PFSK-1 (cell line): ENCODE measurements at regions not wholly inside any gene's neighbourhood (a gene's known extent, or its start where the extent isn't known, plus 50 kb on each side); places are given as distances from the start of the nearest gene placed in this dataset.

Experiments used
- POLR2AphosphoS5 ChIP-seq: IDR thresholded peaks from 2 replicates; pipeline ENCODE4 v1.6.1; 2012; ENCODE audit warnings: low read depth, mild to moderate bottlenecking, control low read depth, low read length, moderate library complexity
- REST ChIP-seq, 2 experiments: IDR thresholded peaks; 2 replicates each; pipeline versions ENCODE4 v1.6.1 to v1.8.0; 2011 to 2012; ENCODE audit warnings: low read depth in 2 of 2, low read length in 2 of 2, control low read depth in 1 of 2, inconsistent platforms in 1 of 2, mild to moderate bottlenecking in 1 of 2, moderate library complexity in 1 of 2; ENCODE audit not compliant: insufficient read depth in 1 of 2

GRCh38 chr12:115799610-115800009 lies 477.9 kb downstream of the MED13L start:
- TF ChIP-seq POLR2AphosphoS5 = no peak
- no peak for TF ChIP-seq REST (IDR thresholded peaks at IDR 0.05; ENCODE audit: insufficient read depth in 1 of 2, low read depth in 2 of 2, low read length in 2 of 2)
